ENCODE measurements at regions not wholly inside any gene's neighbourhood (a gene's known extent, or its start where the extent isn't known, plus 50 kb on each side); places are given as distances from the start of the nearest gene placed in this dataset.

- no peak for TF ChIP-seq REST (IDR thresholded peaks at IDR 0.05; ENCODE audit: unreplicated experiment)
- TF ChIP-seq, protein P1, sequence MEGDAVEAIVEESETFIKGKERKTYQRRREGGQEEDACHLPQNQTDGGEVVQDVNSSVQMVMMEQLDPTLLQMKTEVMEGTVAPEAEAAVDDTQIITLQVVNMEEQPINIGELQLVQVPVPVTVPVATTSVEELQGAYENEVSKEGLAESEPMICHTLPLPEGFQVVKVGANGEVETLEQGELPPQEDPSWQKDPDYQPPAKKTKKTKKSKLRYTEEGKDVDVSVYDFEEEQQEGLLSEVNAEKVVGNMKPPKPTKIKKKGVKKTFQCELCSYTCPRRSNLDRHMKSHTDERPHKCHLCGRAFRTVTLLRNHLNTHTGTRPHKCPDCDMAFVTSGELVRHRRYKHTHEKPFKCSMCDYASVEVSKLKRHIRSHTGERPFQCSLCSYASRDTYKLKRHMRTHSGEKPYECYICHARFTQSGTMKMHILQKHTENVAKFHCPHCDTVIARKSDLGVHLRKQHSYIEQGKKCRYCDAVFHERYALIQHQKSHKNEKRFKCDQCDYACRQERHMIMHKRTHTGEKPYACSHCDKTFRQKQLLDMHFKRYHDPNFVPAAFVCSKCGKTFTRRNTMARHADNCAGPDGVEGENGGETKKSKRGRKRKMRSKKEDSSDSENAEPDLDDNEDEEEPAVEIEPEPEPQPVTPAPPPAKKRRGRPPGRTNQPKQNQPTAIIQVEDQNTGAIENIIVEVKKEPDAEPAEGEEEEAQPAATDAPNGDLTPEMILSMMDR (conservative IDR thresholded peaks at IDR 0.05; ENCODE audit: low read depth in 2 of 2), result peak; percentile 90
- TF ChIP-seq CREB1 (CRISPR knock-in tag; IDR thresholded peaks at IDR 0.05; ENCODE audit: low read depth), result 0 out of 2 replicates have a peak, but pooled peaks have one; percentile 16
- Mint-ChIP-seq H3K4me3 (no peak overlapping the region), H3K27me3 (ENCODE audit: insufficient read depth, low read depth, poor library complexity) (peaks cover 3% of the 10 kb centered on the region), H3K27ac (peak overlapping the region; percentile 93), H3K4me1 (no peaks in the 10 kb centered on the region), H3K9me3 (no peaks in the 10 kb centered on the region), H3K36me3 (ENCODE audit: low read depth) (no peaks in the 10 kb centered on the region)
- Histone ChIP-seq H3F3A (replicated peaks; ENCODE audit: low read depth) (no peaks in the 10 kb centered on the region), H2AFZ (peak overlapping the region; percentile 70; the same call in 1 of the 2 replicates), H3K4me3 (no peak overlapping the region), H3K27ac (ENCODE audit: low read depth) (no peak overlapping the region; the same call in 1 of the 2 replicates), H3K4me2 (no peak overlapping the region), H4K20me1 (replicated peaks; ENCODE audit: insufficient read depth) (no peaks in the 10 kb centered on the region), H3K4me1 (ENCODE audit: insufficient read depth) (no peaks in the 10 kb centered on the region), H3K9me2 (ENCODE audit: insufficient read depth) (no peaks in the 10 kb centered on the region), H3K27me3 (ENCODE audit: insufficient read depth) (no peaks in the 10 kb centered on the region), H3K36me3 (ENCODE audit: insufficient read depth) (no peaks in the 10 kb centered on the region), H3K79me2 (replicated peaks; ENCODE audit: insufficient read depth) (no peaks in the 10 kb centered on the region)
- ATAC-seq (peak; percentile 82), DNase-seq (ENCODE audit: low spot score) (peak; percentile 79)
Observed at GRCh38 chr3:168165390-168166269, 69.9 kb upstream of the GOLIM4 start.

DNA sequence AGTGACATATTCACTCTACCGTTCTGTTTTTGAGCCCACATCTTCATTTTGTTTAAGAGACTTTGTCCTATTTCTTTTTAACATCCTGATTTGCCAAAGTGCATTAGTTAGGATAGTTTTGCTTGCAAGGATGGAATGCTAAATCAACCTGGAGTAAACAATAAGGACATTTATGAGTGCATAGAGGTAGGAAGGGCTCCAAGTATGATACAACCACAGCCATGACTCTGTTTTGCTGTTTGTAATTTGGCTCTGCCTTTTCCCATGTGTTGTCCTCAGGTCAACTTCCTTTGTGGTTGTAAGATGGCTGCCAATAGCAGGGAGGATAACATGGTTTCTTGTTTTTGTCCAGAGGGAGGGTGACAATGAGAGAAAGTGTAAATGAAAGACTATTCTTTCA, 66.4 kb upstream of the GOLIM4 start:
- H3K9me2 ChIP-seq (ENCODE audit: insufficient read depth), result no peaks in the 10 kb centered on the region
- peak overlapping the region; percentile 61; the same call in 1 of the 2 replicates for H2AFZ ChIP-seq
- no peaks in the 10 kb centered on the region for H3K36me3 ChIP-seq (ENCODE audit: insufficient read depth)
- Mint-ChIP-seq H3K4me3 (no peak overlapping the region), H3K27ac (no peak overlapping the region), H3K9me3 (no peaks in the 10 kb centered on the region), H3K4me1 (peaks cover 11% of the 10 kb centered on the region), H3K36me3 (ENCODE audit: low read depth) (no peaks in the 10 kb centered on the region), H3K27me3 (ENCODE audit: insufficient read depth, low read depth, poor library complexity) (peaks cover 3% of the 10 kb centered on the region)
- H3K4me3 ChIP-seq, result no peak overlapping the region
- ATAC-seq (no peak), DNase-seq (ENCODE audit: low spot score) (no peak)
- no peaks in the 10 kb centered on the region for H3K4me1 ChIP-seq (ENCODE audit: insufficient read depth)
- H3K79me2 ChIP-seq (replicated peaks; ENCODE audit: insufficient read depth), result no peaks in the 10 kb centered on the region
- no peak overlapping the region for H3K4me2 ChIP-seq
- no peak overlapping the region for H3K27ac ChIP-seq (ENCODE audit: low read depth)
- no peaks in the 10 kb centered on the region for H3K27me3 ChIP-seq (ENCODE audit: insufficient read depth)
- H3F3A ChIP-seq (replicated peaks; ENCODE audit: low read depth), result no peaks in the 10 kb centered on the region
- no peaks in the 10 kb centered on the region for H4K20me1 ChIP-seq (replicated peaks; ENCODE audit: insufficient read depth)
- TF ChIP-seq NANOG (IDR thresholded peaks at IDR 0.05; ENCODE audit: borderline replicate concordance) (no peak), CREB1 (CRISPR knock-in tag; IDR thresholded peaks at IDR 0.05; ENCODE audit: low read depth) (no peak), ZNF462 (CRISPR knock-in tag; IDR thresholded peaks at IDR 0.05) (no peak), POLR2AphosphoS5 (IDR thresholded peaks at IDR 0.05; ENCODE audit: low read depth) (no peak), ETS1 (IDR thresholded peaks at IDR 0.05) (no peak)

Data from GM23338 (cell line).